GM06990 (cell line): ENCODE measurements at regions not wholly inside any gene's neighbourhood (a gene's known extent, or its start where the extent isn't known, plus 50 kb on each side); places are given as distances from the start of the nearest gene placed in this dataset.

ENCODE experiments used
- DNase-seq: peaks from one replicate; pipeline ENCODE4 v3.0.0-alpha.2; 2011; ENCODE audit not compliant: insufficient read length; ENCODE audit errors: extremely low read depth
- H3K27me3 ChIP-seq: replicated peaks from 2 replicates; pipeline ENCODE4 v1.6.0; 2011; ENCODE audit warnings: low read length; ENCODE audit not compliant: control insufficient read depth, insufficient read depth
- H3K36me3 ChIP-seq: 2 replicates; pipeline ENCODE4 v1.5.1; 2011; ENCODE audit warnings: low read length; ENCODE audit not compliant: control insufficient read depth, insufficient read depth
- H3K4me3 ChIP-seq: replicated peaks from 2 replicates; pipeline ENCODE4 v1.5.1; 2011; ENCODE audit warnings: low read depth, mild to moderate bottlenecking, control low read depth, low read length
- CTCF ChIP-seq: IDR thresholded peaks from 2 replicates; pipeline ENCODE4 v1.5.1; 2011; ENCODE audit warnings: low read length, control low read depth, mild to moderate bottlenecking, inconsistent platforms; ENCODE audit not compliant: insufficient read depth, poor library complexity, severe bottlenecking

- DNase-seq, result no peak
- Histone ChIP-seq H3K36me3 (no peaks in the 10 kb centered on the region), H3K27me3 (no peaks in the 10 kb centered on the region; the same call in 1 of the 2 replicates), H3K4me3 (no peak overlapping the region)
- TF ChIP-seq CTCF, result no peak
Observed at GRCh38 chr9:27633764-27634163, 60.5 kb upstream of the C9orf72 start.

DNA sequence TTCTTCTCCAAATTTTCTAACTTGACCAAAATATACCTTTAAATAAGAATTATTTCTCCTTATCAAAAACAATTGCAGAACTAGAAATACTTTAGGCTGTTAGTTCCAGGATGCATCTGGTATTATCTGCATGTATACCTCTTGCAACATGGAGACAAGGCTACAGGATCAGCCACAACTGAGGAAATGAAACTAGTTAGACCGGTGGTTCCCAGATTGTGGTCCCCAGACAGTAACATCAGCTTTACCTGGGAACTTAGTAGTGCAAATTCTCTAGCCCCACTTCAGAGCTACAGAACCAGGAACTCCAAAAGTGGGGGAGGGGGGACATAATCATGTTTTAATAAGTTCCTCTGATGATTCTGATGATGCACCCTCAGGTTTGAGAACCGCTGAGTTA is 61.6 kb upstream of the C9orf72 start:
- TF ChIP-seq CTCF, result no peak
- Histone ChIP-seq H3K36me3 (no peaks in the 10 kb centered on the region), H3K4me3 (no peak overlapping the region), H3K27me3 (no peaks in the 10 kb centered on the region; the same call in 1 of the 2 replicates)
- no peak for DNase-seq

DNA sequence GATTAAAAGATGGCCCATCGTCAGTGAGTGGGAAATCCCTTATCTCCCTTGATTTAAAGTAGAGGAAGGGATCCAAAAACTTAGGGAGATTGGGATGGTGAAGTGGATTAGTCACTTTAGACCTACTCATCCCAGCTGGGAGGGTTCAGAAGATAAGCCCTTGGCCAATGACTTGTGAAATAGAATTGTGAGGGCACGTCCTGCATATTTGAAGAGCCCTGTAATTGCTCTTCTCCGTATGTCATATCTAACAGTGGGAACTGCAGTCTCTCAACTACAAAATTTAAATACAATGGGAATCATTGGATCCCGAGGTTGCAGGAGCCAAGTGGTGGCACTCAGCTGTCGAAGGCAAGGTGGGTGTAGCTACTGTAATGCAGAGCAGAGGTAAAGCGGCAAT is 65.4 kb upstream of the C9orf72 start:
- H3K27me3 ChIP-seq, result no peaks in the 10 kb centered on the region; the same call in 1 of the 2 replicates
- no peaks in the 10 kb centered on the region for H3K36me3 ChIP-seq
- no peak for TF ChIP-seq CTCF
- no peak for DNase-seq
- H3K4me3 ChIP-seq, result no peak overlapping the region

GRCh38 chr9:27645161-27645840 is 72.0 kb upstream of the C9orf72 start:
- no peak for DNase-seq
- no peaks in the 10 kb centered on the region for H3K36me3 ChIP-seq
- H3K27me3 ChIP-seq, result no peaks in the 10 kb centered on the region; the same call in 1 of the 2 replicates
- TF ChIP-seq CTCF, result no peak
- H3K4me3 ChIP-seq, result no peak overlapping the region

- H3K27me3 ChIP-seq, result no peaks in the 10 kb centered on the region
- no peak for DNase-seq
- no peak for TF ChIP-seq CTCF
- H3K36me3 ChIP-seq, result no peaks in the 10 kb centered on the region
- H3K4me3 ChIP-seq, result no peak overlapping the region
Observed at GRCh38 chr9:27653246-27653645, 80.0 kb upstream of the C9orf72 start.

DNA sequence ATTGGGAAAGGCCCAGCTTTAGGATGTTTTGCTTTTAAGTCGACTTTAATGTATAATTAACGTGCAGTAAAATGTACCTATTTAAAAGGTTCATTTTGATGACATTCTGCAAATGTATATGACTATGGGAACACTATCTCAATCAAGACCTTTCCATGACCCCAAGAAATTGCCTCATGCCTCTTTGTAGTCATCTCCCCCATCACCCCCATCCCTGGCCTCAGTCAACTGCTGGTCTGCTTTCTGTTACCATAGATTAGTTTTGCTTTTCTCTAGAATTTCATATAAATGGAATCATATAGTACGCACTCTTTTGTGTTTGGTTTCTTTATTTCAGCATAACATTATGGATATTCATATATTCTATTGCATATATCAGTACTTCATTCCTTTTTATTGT is 80.7 kb upstream of the C9orf72 start:
- no peaks in the 10 kb centered on the region for H3K36me3 ChIP-seq
- DNase-seq, result no peak
- no peak for TF ChIP-seq CTCF
- no peak overlapping the region for H3K4me3 ChIP-seq
- H3K27me3 ChIP-seq, result no peaks in the 10 kb centered on the region
